NB4 (cell line): ENCODE measurements at regions not wholly inside any gene's neighbourhood (a gene's known extent, or its start where the extent isn't known, plus 50 kb on each side); places are given as distances from the start of the nearest gene placed in this dataset.

ENCODE experiments used
- DNase-seq: peaks from one replicate; pipeline ENCODE4 v3.0.0; 2010; ENCODE audit warnings: low read depth
- H3K4me3 ChIP-seq: one replicate; pipeline ENCODE4 v1.5.1; 2011; ENCODE audit warnings: mild to moderate bottlenecking, low read depth, low read length, moderate library complexity
- MAX ChIP-seq: IDR thresholded peaks from 2 replicates; pipeline ENCODE4 v1.6.1; 2011; ENCODE audit warnings: low read depth, low read length
- MYC ChIP-seq: IDR thresholded peaks from 2 replicates; pipeline ENCODE4 v1.6.1; 2011; ENCODE audit warnings: low read depth, low read length
- POLR2A ChIP-seq: IDR thresholded peaks from 2 replicates; pipeline ENCODE4 v1.6.1; 2011; ENCODE audit warnings: mild to moderate bottlenecking; ENCODE audit not compliant: insufficient read length; ENCODE audit errors: extremely low read depth
- TF ChIP-seq, protein P1 (sequence below): IDR thresholded peaks from one replicate; pipeline ENCODE4 v1.5.1; 2012; ENCODE audit warnings: low read depth, low read length

GRCh38 chr9:86687788-86688187 lies 259.5 kb downstream of the GAS1 start:
- TF ChIP-seq, protein P1, sequence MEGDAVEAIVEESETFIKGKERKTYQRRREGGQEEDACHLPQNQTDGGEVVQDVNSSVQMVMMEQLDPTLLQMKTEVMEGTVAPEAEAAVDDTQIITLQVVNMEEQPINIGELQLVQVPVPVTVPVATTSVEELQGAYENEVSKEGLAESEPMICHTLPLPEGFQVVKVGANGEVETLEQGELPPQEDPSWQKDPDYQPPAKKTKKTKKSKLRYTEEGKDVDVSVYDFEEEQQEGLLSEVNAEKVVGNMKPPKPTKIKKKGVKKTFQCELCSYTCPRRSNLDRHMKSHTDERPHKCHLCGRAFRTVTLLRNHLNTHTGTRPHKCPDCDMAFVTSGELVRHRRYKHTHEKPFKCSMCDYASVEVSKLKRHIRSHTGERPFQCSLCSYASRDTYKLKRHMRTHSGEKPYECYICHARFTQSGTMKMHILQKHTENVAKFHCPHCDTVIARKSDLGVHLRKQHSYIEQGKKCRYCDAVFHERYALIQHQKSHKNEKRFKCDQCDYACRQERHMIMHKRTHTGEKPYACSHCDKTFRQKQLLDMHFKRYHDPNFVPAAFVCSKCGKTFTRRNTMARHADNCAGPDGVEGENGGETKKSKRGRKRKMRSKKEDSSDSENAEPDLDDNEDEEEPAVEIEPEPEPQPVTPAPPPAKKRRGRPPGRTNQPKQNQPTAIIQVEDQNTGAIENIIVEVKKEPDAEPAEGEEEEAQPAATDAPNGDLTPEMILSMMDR, result no peak
- TF ChIP-seq POLR2A (no peak), MAX (no peak), MYC (no peak)
- no peak for DNase-seq
- H3K4me3 ChIP-seq, result no peak overlapping the region

- TF ChIP-seq POLR2A, result no peak
- TF ChIP-seq MYC, result no peak
- TF ChIP-seq, protein P1, result no peak
- no peak for TF ChIP-seq MAX
- H3K4me3 ChIP-seq, result no peak overlapping the region
- no peak for DNase-seq
Measured at GRCh38 chr9:86685556-86685955, 261.8 kb downstream of the GAS1 start.

GRCh38 chr9:86684148-86684547 lies 263.2 kb downstream of the GAS1 start:
- TF ChIP-seq, protein P1, result no peak
- TF ChIP-seq MAX (no peak), POLR2A (no peak), MYC (no peak)
- H3K4me3 ChIP-seq, result no peak overlapping the region
- DNase-seq, result no peak

DNA sequence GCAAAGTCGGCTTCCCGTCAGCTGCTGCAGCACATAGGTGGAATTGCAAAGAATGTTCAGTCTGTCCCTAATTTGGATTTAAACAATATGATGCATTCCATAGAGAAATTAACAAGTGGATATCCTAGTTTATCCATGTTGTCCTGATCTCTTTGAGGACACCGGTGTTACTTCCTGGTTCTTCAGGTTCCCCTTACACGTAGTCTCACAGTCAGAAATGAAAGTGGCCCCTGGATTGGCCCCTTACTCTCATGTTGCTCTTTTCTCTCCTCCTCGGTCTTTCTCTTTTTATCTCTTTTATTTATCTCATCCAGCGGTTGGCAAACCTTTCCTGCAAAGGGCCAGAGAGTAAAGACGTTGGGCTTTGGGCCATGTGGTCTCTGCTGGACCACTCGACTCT lies 265.1 kb downstream of the GAS1 start:
- H3K4me3 ChIP-seq, result no peak overlapping the region
- no peak for DNase-seq
- TF ChIP-seq POLR2A, result no peak
- TF ChIP-seq MYC, result no peak
- no peak for TF ChIP-seq MAX
- TF ChIP-seq, protein P1, result no peak

DNA sequence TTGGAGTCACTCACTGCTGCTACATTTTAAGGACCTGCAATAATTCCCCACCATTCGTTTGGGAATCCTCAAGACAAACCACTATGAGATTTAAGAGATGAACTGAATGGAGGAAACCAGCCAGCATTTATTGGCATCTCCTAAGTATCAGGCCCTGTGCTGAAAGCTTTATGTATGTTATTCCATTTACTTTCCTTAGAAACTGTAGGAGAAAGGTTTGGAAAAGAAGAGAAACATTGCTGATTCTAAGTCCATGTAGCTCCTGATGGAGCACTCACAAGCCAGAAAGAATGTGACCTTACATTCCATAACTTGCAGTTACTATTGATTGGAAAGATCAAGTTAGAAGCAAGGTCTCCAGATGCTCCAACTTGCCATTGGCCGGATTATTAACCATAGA lies 267.4 kb downstream of the GAS1 start:
- TF ChIP-seq MAX (no peak), MYC (no peak), POLR2A (no peak)
- TF ChIP-seq, protein P1, result no peak
- no peak overlapping the region for H3K4me3 ChIP-seq
- no peak for DNase-seq

- TF ChIP-seq MYC, result no peak
- TF ChIP-seq POLR2A, result no peak
- TF ChIP-seq MAX, result no peak
- TF ChIP-seq, protein P1, result no peak
- DNase-seq, result no peak
- no peak overlapping the region for H3K4me3 ChIP-seq
Measured at GRCh38 chr9:86676396-86676795, 270.9 kb downstream of the GAS1 start.
